Gastrocnemius medialis (tissue), 4 donors: ENCODE measurements at regions not wholly inside any gene's neighbourhood (a gene's known extent, or its start where the extent isn't known, plus 50 kb on each side); places are given as distances from the start of the nearest gene placed in this dataset.

Experiments
- POLR2A ChIP-seq, 2 donors: fragments of 450-650 bp; IDR thresholded peaks; one replicate each; pipeline ENCODE4 v1.6.1; 2017; ENCODE audit warnings: antibody characterized with exemption in 2 of 2, mild to moderate bottlenecking in 2 of 2, moderate library complexity in 2 of 2
- TF ChIP-seq, protein P1 (sequence below), 5 experiments: fragments of 450-650 bp in 3 of 5; fragments of 200-600 bp in 2 of 5; sonication (generic) in 2 of 5; IDR thresholded peaks in 4 of 5; conservative IDR thresholded peaks in 1 of 5; 1 replicate in 4 of 5; 2 replicates in 1 of 5; pipeline ENCODE4 v1.5.1; 2016 to 2019; ENCODE audit warnings: antibody characterized with exemption in 5 of 5, mild to moderate bottlenecking in 3 of 5, moderate library complexity in 3 of 5

- no peak for TF ChIP-seq POLR2A (IDR thresholded peaks at IDR 0.05)
- TF ChIP-seq, protein P1, sequence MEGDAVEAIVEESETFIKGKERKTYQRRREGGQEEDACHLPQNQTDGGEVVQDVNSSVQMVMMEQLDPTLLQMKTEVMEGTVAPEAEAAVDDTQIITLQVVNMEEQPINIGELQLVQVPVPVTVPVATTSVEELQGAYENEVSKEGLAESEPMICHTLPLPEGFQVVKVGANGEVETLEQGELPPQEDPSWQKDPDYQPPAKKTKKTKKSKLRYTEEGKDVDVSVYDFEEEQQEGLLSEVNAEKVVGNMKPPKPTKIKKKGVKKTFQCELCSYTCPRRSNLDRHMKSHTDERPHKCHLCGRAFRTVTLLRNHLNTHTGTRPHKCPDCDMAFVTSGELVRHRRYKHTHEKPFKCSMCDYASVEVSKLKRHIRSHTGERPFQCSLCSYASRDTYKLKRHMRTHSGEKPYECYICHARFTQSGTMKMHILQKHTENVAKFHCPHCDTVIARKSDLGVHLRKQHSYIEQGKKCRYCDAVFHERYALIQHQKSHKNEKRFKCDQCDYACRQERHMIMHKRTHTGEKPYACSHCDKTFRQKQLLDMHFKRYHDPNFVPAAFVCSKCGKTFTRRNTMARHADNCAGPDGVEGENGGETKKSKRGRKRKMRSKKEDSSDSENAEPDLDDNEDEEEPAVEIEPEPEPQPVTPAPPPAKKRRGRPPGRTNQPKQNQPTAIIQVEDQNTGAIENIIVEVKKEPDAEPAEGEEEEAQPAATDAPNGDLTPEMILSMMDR (IDR thresholded peaks at IDR 0.05 in 4 of 5, conservative IDR thresholded peaks at IDR 0.05 in 1 of 5) = no peak
These were observed 57.7 kb upstream of the ZNF618 start for GRCh38 chr9:113818391-113818790.
